ENCODE measurements at regions not wholly inside any gene's neighbourhood (a gene's known extent, or its start where the extent isn't known, plus 50 kb on each side); places are given as distances from the start of the nearest gene placed in this dataset.

DNA sequence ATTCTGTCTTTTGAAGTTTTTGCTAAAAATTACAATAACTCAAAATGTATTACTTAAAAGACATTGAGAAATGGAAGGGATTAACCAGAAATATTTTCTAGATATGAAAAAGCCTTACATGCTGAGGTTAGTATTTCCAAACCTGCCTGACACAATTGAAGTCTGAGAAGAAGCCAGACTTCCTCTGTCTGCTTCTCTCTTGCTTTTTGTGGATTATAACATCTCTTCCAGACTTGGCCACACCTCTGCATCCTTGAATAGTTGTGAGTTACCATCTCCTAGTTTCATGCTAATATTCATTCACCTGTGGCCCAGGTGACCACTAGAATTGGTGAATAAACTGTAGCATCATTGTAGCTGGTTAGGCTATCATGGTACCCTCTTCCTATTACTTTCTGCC, 497.6 kb downstream of the SLC16A7 start:
- CTCF ChIA-PET, result no interaction called here
- H3K27ac Mint-ChIP-seq, result peak overlapping the region; percentile 84
- peaks cover 24% of the 10 kb centered on the region for H3K9me3 Mint-ChIP-seq
- H3K36me3 Mint-ChIP-seq, result peaks cover 19% of the 10 kb centered on the region
- peaks cover 31% of the 10 kb centered on the region for H3K4me1 Mint-ChIP-seq
- ATAC-seq (peak; percentile 98), DNase-seq (ENCODE audit: low spot score) (no peak)
- no peak overlapping the region for H3K4me3 Mint-ChIP-seq
- no peaks in the 10 kb centered on the region for H3K27me3 Mint-ChIP-seq (ENCODE audit: low read depth)
- TF ChIP-seq SP1 (CRISPR knock-in tag; conservative IDR thresholded peaks at IDR 0.05) (no peak), GRHL2 (CRISPR knock-in tag; IDR thresholded peaks at IDR 0.05; ENCODE audit: insufficient replicate concordance, severe bottlenecking) (no peak)
- TF ChIP-seq, protein P1, sequence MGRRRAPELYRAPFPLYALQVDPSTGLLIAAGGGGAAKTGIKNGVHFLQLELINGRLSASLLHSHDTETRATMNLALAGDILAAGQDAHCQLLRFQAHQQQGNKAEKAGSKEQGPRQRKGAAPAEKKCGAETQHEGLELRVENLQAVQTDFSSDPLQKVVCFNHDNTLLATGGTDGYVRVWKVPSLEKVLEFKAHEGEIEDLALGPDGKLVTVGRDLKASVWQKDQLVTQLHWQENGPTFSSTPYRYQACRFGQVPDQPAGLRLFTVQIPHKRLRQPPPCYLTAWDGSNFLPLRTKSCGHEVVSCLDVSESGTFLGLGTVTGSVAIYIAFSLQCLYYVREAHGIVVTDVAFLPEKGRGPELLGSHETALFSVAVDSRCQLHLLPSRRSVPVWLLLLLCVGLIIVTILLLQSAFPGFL (CRISPR knock-in tag; IDR thresholded peaks at IDR 0.05; ENCODE audit: borderline replicate concordance), result no peak
- POLR2A ChIA-PET, result no interaction called here

DNA sequence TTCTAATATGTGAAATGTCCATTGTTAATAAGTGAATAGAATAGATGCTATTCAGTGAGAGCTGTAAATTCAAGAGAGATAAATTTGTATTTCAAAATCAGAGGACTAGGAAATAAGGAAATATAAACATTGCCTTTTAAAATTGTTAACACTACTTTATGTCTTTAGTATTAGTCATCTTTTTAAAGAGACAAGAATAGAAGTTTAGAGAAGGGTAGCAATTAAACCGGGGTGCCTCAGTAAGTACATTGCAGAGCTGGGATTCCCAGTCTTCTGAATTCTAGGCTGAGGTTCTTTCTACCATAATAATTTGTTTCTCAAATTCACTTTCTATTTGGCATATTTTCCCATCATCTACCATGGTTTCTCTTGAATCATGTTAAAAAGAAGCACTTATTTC, 498.6 kb downstream of the SLC16A7 start:
- peaks cover 31% of the 10 kb centered on the region for H3K4me1 Mint-ChIP-seq
- no peak overlapping the region for H3K27ac Mint-ChIP-seq
- DNase-seq (ENCODE audit: low spot score) (no peak), ATAC-seq (no peak)
- POLR2A ChIA-PET, result no interaction called here
- H3K27me3 Mint-ChIP-seq (ENCODE audit: low read depth), result no peaks in the 10 kb centered on the region
- peaks cover 29% of the 10 kb centered on the region for H3K9me3 Mint-ChIP-seq
- no peak overlapping the region for H3K4me3 Mint-ChIP-seq
- CTCF ChIA-PET, result no interaction called here
- peaks cover 24% of the 10 kb centered on the region for H3K36me3 Mint-ChIP-seq
- TF ChIP-seq ZNF396 (CRISPR knock-in tag; IDR thresholded peaks at IDR 0.05; ENCODE audit: borderline replicate concordance) (no peak), NFATC4 (CRISPR knock-in tag; IDR thresholded peaks at IDR 0.05) (no peak), TP53 (CRISPR knock-in tag; IDR thresholded peaks at IDR 0.05) (no peak), ZNF317 (CRISPR knock-in tag; IDR thresholded peaks at IDR 0.05; ENCODE audit: borderline replicate concordance, low read depth) (no peak), CBFB (CRISPR knock-in tag; IDR thresholded peaks at IDR 0.05; ENCODE audit: low read depth) (no peak), GABPB1 (CRISPR knock-in tag; IDR thresholded peaks at IDR 0.05) (no peak), EMX1 (CRISPR knock-in tag; IDR thresholded peaks at IDR 0.05) (no peak), TEAD4 (CRISPR knock-in tag; IDR thresholded peaks at IDR 0.05) (no peak), JAZF1 (CRISPR knock-in tag; IDR thresholded peaks at IDR 0.05) (no peak), ZNF263 (CRISPR knock-in tag; IDR thresholded peaks at IDR 0.05; ENCODE audit: low read depth) (no peak), GTF2I (CRISPR knock-in tag; conservative IDR thresholded peaks at IDR 0.05) (no peak), SP1 (CRISPR knock-in tag; conservative IDR thresholded peaks at IDR 0.05) (no peak)

DNA sequence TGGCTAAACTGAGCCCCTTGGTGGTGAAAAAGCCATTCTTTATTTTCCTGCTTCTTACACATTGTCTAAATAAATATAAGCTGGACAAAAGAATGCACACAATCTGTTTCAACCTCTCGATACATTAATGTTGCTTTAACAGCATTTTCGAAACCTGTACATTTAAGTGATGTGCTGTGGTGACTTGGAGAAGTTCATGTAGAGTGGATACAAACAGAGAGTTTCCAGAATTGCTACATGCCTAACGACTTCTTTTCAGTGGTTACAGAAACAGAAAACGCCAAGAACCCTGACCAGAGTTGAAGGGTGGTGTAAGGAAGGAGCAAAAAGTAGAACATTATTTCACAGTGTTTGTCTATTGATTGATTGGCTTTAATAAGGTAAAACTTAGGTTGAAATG, 500.9 kb downstream of the SLC16A7 start:
- Mint-ChIP-seq H3K27me3 (ENCODE audit: low read depth) (no peaks in the 10 kb centered on the region), H3K36me3 (peaks cover 30% of the 10 kb centered on the region), H3K4me1 (peaks cover 27% of the 10 kb centered on the region), H3K9me3 (peaks cover 30% of the 10 kb centered on the region), H3K27ac (no peak overlapping the region), H3K4me3 (no peak overlapping the region)
- ChIA-PET CTCF (no interaction called here), POLR2A (no interaction called here)
- TF ChIP-seq, protein P2, sequence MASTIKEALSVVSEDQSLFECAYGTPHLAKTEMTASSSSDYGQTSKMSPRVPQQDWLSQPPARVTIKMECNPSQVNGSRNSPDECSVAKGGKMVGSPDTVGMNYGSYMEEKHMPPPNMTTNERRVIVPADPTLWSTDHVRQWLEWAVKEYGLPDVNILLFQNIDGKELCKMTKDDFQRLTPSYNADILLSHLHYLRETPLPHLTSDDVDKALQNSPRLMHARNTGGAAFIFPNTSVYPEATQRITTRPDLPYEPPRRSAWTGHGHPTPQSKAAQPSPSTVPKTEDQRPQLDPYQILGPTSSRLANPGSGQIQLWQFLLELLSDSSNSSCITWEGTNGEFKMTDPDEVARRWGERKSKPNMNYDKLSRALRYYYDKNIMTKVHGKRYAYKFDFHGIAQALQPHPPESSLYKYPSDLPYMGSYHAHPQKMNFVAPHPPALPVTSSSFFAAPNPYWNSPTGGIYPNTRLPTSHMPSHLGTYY (CRISPR knock-in tag; IDR thresholded peaks at IDR 0.05), result no peak
- no peak for TF ChIP-seq SP1 (CRISPR knock-in tag; conservative IDR thresholded peaks at IDR 0.05)
- TF ChIP-seq HMGA2 (CRISPR knock-in tag; IDR thresholded peaks at IDR 0.05), result no peak
- no peak for TF ChIP-seq NFATC4 (CRISPR knock-in tag; IDR thresholded peaks at IDR 0.05)
- no peak for TF ChIP-seq ZBTB21 (CRISPR knock-in tag; IDR thresholded peaks at IDR 0.05; ENCODE audit: borderline replicate concordance)
- TF ChIP-seq ZNF263 (CRISPR knock-in tag; IDR thresholded peaks at IDR 0.05; ENCODE audit: low read depth), result no peak
- no peak for DNase-seq (ENCODE audit: low spot score)
- no peak for ATAC-seq

DNA sequence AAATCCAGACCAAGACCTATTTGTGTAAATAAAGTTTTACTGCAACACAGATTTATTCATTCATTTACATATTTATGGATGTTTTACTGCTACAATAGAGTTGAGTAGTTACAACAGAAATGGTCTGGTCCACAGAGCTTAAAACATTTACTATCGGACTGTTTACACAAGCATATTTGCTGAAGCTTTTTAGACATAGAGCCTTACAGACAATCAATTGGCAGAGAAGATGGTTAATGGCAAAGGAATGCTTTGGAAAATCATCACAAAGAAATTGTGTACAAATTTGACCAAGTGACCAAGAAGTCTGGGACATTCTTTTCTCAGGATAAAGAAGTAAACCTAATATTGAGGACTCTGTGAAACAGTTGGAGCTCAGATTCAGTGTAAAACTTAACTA, 504.3 kb downstream of the SLC16A7 start:
- Mint-ChIP-seq H3K4me1 (peaks cover 4% of the 10 kb centered on the region; the same call in 1 of the 2 replicates), H3K27me3 (ENCODE audit: low read depth) (no peaks in the 10 kb centered on the region), H3K36me3 (peaks cover 30% of the 10 kb centered on the region), H3K9me3 (peaks cover 30% of the 10 kb centered on the region), H3K27ac (no peak overlapping the region), H3K4me3 (no peak overlapping the region)
- ATAC-seq (no peak), DNase-seq (ENCODE audit: low spot score) (no peak)
- ChIA-PET POLR2A (no interaction called here), CTCF (no interaction called here)
- no peak for TF ChIP-seq SOX15 (CRISPR knock-in tag; IDR thresholded peaks at IDR 0.05)
- no peak for TF ChIP-seq CREM (CRISPR knock-in tag; IDR thresholded peaks at IDR 0.05)
- no peak for TF ChIP-seq CREB1 (CRISPR knock-in tag; IDR thresholded peaks at IDR 0.05)
- no peak for TF ChIP-seq SMAD3 (CRISPR knock-in tag; IDR thresholded peaks at IDR 0.05; ENCODE audit: borderline replicate concordance)
- no peak for TF ChIP-seq EMX1 (CRISPR knock-in tag; IDR thresholded peaks at IDR 0.05)
- TF ChIP-seq, protein P3, sequence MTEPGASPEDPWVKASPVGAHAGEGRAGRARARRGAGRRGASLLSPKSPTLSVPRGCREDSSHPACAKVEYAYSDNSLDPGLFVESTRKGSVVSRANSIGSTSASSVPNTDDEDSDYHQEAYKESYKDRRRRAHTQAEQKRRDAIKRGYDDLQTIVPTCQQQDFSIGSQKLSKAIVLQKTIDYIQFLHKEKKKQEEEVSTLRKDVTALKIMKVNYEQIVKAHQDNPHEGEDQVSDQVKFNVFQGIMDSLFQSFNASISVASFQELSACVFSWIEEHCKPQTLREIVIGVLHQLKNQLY (CRISPR knock-in tag; IDR thresholded peaks at IDR 0.05), result no peak
- TF ChIP-seq RELA (CRISPR knock-in tag; IDR thresholded peaks at IDR 0.05; ENCODE audit: borderline replicate concordance), result no peak
- TF ChIP-seq RORB (CRISPR knock-in tag; IDR thresholded peaks at IDR 0.05), result no peak
- no peak for TF ChIP-seq TCF7 (CRISPR knock-in tag; IDR thresholded peaks at IDR 0.05; ENCODE audit: low read depth)
- TF ChIP-seq KAT7 (CRISPR knock-in tag; IDR thresholded peaks at IDR 0.05; ENCODE audit: borderline replicate concordance), result no peak
- TF ChIP-seq, protein P4, sequence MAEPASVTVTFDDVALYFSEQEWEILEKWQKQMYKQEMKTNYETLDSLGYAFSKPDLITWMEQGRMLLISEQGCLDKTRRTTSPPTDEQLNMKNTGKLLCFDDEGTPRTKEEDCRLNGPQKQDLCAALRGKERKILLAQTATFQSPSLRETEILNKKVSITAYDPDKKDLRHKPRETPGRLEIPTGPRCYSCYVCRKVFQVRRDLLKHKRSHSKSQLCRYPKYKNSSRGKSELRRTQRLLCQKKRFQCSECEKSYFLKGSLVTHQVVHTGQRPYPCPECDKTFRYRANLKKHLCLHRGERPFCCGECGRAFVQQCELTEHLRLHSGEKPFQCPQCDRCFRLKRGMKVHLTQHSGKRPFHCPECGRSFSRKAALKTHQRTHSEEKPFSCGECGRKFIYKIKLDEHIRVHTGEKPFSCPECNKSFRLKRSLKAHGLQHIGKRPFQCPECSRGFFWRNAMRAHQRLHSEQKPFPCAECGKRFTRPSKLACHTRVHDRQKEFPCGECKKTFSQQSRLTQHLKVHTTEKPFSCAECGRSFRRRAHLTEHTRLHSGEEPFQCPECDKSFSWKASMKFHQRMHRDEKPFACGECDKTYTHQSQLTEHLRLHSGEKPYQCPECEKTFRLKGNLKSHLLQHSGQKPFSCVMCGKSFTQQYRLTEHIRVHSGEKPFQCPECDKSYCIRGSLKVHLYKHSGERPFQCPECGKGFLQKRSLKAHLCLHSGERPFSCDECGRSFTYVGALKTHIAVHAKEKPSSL (CRISPR knock-in tag; conservative IDR thresholded peaks at IDR 0.05), result no peak
- TF ChIP-seq MXD4 (CRISPR knock-in tag; IDR thresholded peaks at IDR 0.05; ENCODE audit: borderline replicate concordance), result no peak
